Skeletal muscle satellite cell (primary cell): ENCODE measurements at regions not wholly inside any gene's neighbourhood (a gene's known extent, or its start where the extent isn't known, plus 50 kb on each side); places are given as distances from the start of the nearest gene placed in this dataset.

ENCODE experiments used
- H3K27me3 ChIP-seq: 2 replicates; pipeline ENCODE4 v1.7.0; 2013; ENCODE audit warnings: low read length; ENCODE audit not compliant: control insufficient read depth, insufficient read depth
- H3K36me3 ChIP-seq: 2 replicates; pipeline ENCODE4 v1.7.0; 2013; ENCODE audit warnings: mild to moderate bottlenecking, control low read depth, low read length; ENCODE audit not compliant: insufficient read depth
- H3K4me1 ChIP-seq: 2 replicates; pipeline ENCODE4 v1.7.0; 2013; ENCODE audit warnings: low read length; ENCODE audit not compliant: control insufficient read depth, insufficient read depth
- H3K4me2 ChIP-seq: 2 replicates; pipeline ENCODE4 v1.7.0; 2013; ENCODE audit warnings: mild to moderate bottlenecking, low read length
- H3K4me3 ChIP-seq: 2 replicates; pipeline ENCODE4 v1.7.0; 2013; ENCODE audit warnings: low read length
- H3K9ac ChIP-seq: 2 replicates; pipeline ENCODE4 v1.7.0; 2013; ENCODE audit warnings: mild to moderate bottlenecking, low read depth, low read length, moderate library complexity
- H3K9me3 ChIP-seq: replicated peaks from 2 replicates; pipeline ENCODE4 v1.7.0; 2013; ENCODE audit warnings: mild to moderate bottlenecking, control low read depth, low read length

- H3K9me3 ChIP-seq = peaks cover 3% of the 10 kb centered on the region
- H3K27me3 ChIP-seq = no peaks in the 10 kb centered on the region
- no peak overlapping the region for H3K9ac ChIP-seq
- H3K4me3 ChIP-seq = no peak overlapping the region
- no peaks in the 10 kb centered on the region for H3K36me3 ChIP-seq
- H3K4me1 ChIP-seq = no peaks in the 10 kb centered on the region
- no peak overlapping the region for H3K4me2 ChIP-seq
These were observed 815.9 kb downstream of the SLITRK6 start for GRCh38 chr13:84983321-84983720.

- Histone ChIP-seq H3K4me3 (no peak overlapping the region), H3K27me3 (no peaks in the 10 kb centered on the region)
These were observed 818.6 kb downstream of the SLITRK6 start for GRCh38 chr13:84980571-84980970.

GRCh38 chr13:84978851-84979250, 820.4 kb downstream of the SLITRK6 start:
- H3K36me3 ChIP-seq = no peaks in the 10 kb centered on the region
- no peaks in the 10 kb centered on the region for H3K4me1 ChIP-seq
- H3K9me3 ChIP-seq = peaks cover 3% of the 10 kb centered on the region
- no peak overlapping the region for H3K4me2 ChIP-seq
- no peaks in the 10 kb centered on the region for H3K27me3 ChIP-seq
- no peak overlapping the region for H3K9ac ChIP-seq
- H3K4me3 ChIP-seq = no peak overlapping the region

More at GRCh38 chr13:84980571-84980970, 818.6 kb downstream of the SLITRK6 start:
- Histone ChIP-seq H3K9me3 (peaks cover 3% of the 10 kb centered on the region), H3K36me3 (no peaks in the 10 kb centered on the region), H3K4me1 (no peaks in the 10 kb centered on the region), H3K9ac (no peak overlapping the region), H3K4me2 (no peak overlapping the region)

GRCh38 chr13:84973661-84974060, 825.6 kb downstream of the SLITRK6 start:
- Histone ChIP-seq H3K27me3 (no peaks in the 10 kb centered on the region), H3K4me3 (no peak overlapping the region), H3K36me3 (no peaks in the 10 kb centered on the region), H3K9ac (no peak overlapping the region), H3K9me3 (peaks cover 3% of the 10 kb centered on the region), H3K4me2 (no peak overlapping the region), H3K4me1 (no peaks in the 10 kb centered on the region)

- no peaks in the 10 kb centered on the region for H3K36me3 ChIP-seq
- no peak overlapping the region for H3K9ac ChIP-seq
- H3K4me2 ChIP-seq = no peak overlapping the region
- peaks cover 3% of the 10 kb centered on the region for H3K9me3 ChIP-seq
- no peak overlapping the region for H3K4me3 ChIP-seq
- no peaks in the 10 kb centered on the region for H3K27me3 ChIP-seq
- no peaks in the 10 kb centered on the region for H3K4me1 ChIP-seq
These were observed 826.3 kb downstream of the SLITRK6 start for GRCh38 chr13:84972907-84973306.

- Histone ChIP-seq H3K27me3 (no peaks in the 10 kb centered on the region), H3K4me3 (no peak overlapping the region), H3K36me3 (no peaks in the 10 kb centered on the region), H3K4me1 (no peaks in the 10 kb centered on the region), H3K9me3 (peaks cover 4% of the 10 kb centered on the region), H3K9ac (no peak overlapping the region), H3K4me2 (no peak overlapping the region)
These were observed 836.4 kb downstream of the SLITRK6 start for GRCh38 chr13:84962849-84963248.

- no peaks in the 10 kb centered on the region for H3K27me3 ChIP-seq
- no peak overlapping the region for H3K9ac ChIP-seq
- peaks cover 4% of the 10 kb centered on the region for H3K9me3 ChIP-seq
- H3K4me3 ChIP-seq = no peak overlapping the region
- H3K36me3 ChIP-seq = no peaks in the 10 kb centered on the region
- H3K4me2 ChIP-seq = no peak overlapping the region
- no peaks in the 10 kb centered on the region for H3K4me1 ChIP-seq
These were observed 837.0 kb downstream of the SLITRK6 start for GRCh38 chr13:84962141-84962750.

GRCh38 chr13:84961023-84961422, 838.2 kb downstream of the SLITRK6 start:
- Histone ChIP-seq H3K4me2 (no peak overlapping the region), H3K9me3 (peaks cover 4% of the 10 kb centered on the region), H3K4me3 (no peak overlapping the region), H3K36me3 (no peaks in the 10 kb centered on the region), H3K27me3 (no peaks in the 10 kb centered on the region), H3K9ac (no peak overlapping the region), H3K4me1 (no peaks in the 10 kb centered on the region)

- Histone ChIP-seq H3K4me2 (no peak overlapping the region), H3K4me1 (no peaks in the 10 kb centered on the region), H3K9ac (no peak overlapping the region), H3K36me3 (no peaks in the 10 kb centered on the region), H3K27me3 (no peaks in the 10 kb centered on the region), H3K9me3 (peaks cover 4% of the 10 kb centered on the region), H3K4me3 (no peak overlapping the region)
These were observed 839.4 kb downstream of the SLITRK6 start for GRCh38 chr13:84959818-84960217.

- Histone ChIP-seq H3K36me3 (no peaks in the 10 kb centered on the region), H3K9ac (no peak overlapping the region), H3K9me3 (peaks cover 6% of the 10 kb centered on the region), H3K4me1 (no peaks in the 10 kb centered on the region), H3K4me3 (no peak overlapping the region), H3K27me3 (no peaks in the 10 kb centered on the region), H3K4me2 (no peak overlapping the region)
These were observed 844.6 kb downstream of the SLITRK6 start for GRCh38 chr13:84954636-84955035.

GRCh38 chr13:84951128-84951527, 848.1 kb downstream of the SLITRK6 start:
- Histone ChIP-seq H3K4me1 (no peaks in the 10 kb centered on the region), H3K9ac (no peak overlapping the region), H3K9me3 (peaks cover 13% of the 10 kb centered on the region), H3K27me3 (no peaks in the 10 kb centered on the region), H3K36me3 (no peaks in the 10 kb centered on the region), H3K4me3 (no peak overlapping the region), H3K4me2 (no peak overlapping the region)

- Histone ChIP-seq H3K9ac (no peak overlapping the region), H3K9me3 (peaks cover 13% of the 10 kb centered on the region), H3K36me3 (no peaks in the 10 kb centered on the region), H3K4me2 (no peak overlapping the region), H3K4me1 (no peaks in the 10 kb centered on the region), H3K4me3 (no peak overlapping the region), H3K27me3 (no peaks in the 10 kb centered on the region)
These were observed 853.0 kb downstream of the SLITRK6 start for GRCh38 chr13:84946192-84946591.
